OCI-LY3 (cell line): ENCODE measurements at regions not wholly inside any gene's neighbourhood (a gene's known extent, or its start where the extent isn't known, plus 50 kb on each side); places are given as distances from the start of the nearest gene placed in this dataset.

Experiments used
- H2AFZ ChIP-seq: fragments of 200-600, 300-600 bp; shearing (Covaris generic); 2 replicates; pipeline ENCODE4 v1.6.0; 2014; ENCODE audit warnings: antibody characterized with exemption, low read depth, low read length
- H3K27ac ChIP-seq: fragments of 200-600, 300-600 bp; sonication (generic); 2 replicates; pipeline ENCODE4 v1.5.1; 2014; ENCODE audit warnings: mild to moderate bottlenecking, low read length, moderate library complexity, mixed read lengths
- H3K27me3 ChIP-seq: fragments of 200-600, 300-600 bp; sonication (generic); 2 replicates; pipeline ENCODE4 v1.6.1; 2014; ENCODE audit warnings: low read depth, low read length, mixed read lengths
- H3K36me3 ChIP-seq: fragments of 200-600, 300-600 bp; sonication (generic); replicated peaks from 2 replicates; pipeline ENCODE3; 2014; ENCODE audit warnings: low read depth, low read length, mixed read lengths
- H3K4me1 ChIP-seq: fragments of 300-600, 200-600 bp; sonication (generic); 2 replicates; pipeline ENCODE4 v1.6.1; 2014; ENCODE audit warnings: low read length, mixed read lengths
- H3K4me2 ChIP-seq: fragments of 200-600, 300-600 bp; sonication (generic); 2 replicates; pipeline ENCODE4 v1.6.1; 2014; ENCODE audit warnings: low read length, mixed read lengths
- H3K4me3 ChIP-seq: fragments of 300-600, 200-600 bp; sonication (generic); 2 replicates; pipeline ENCODE4 v1.5.1; 2014; ENCODE audit warnings: antibody characterized with exemption, mild to moderate bottlenecking, low read length, moderate library complexity
- H3K79me2 ChIP-seq: fragments of 300-600, 200-600 bp; shearing (Covaris generic); 2 replicates; pipeline ENCODE4 v1.6.1; 2014; ENCODE audit warnings: mild to moderate bottlenecking, low read length, mixed read lengths
- H3K9ac ChIP-seq: fragments of 300-600, 200-600 bp; shearing (Covaris generic); 2 replicates; pipeline ENCODE4 v1.6.0; 2014; ENCODE audit warnings: mild to moderate bottlenecking, low read length, moderate library complexity
- H3K9me3 ChIP-seq: fragments of 200-600, 300-600 bp; shearing (Covaris generic); 2 replicates; pipeline ENCODE4 v1.6.1; 2014; ENCODE audit warnings: low read length, mixed read lengths; ENCODE audit not compliant: insufficient read depth
- H4K20me1 ChIP-seq: fragments of 200-600, 300-600 bp; sonication (generic); 2 replicates; pipeline ENCODE4 v1.6.1; 2016; ENCODE audit warnings: low read length, mixed read lengths; ENCODE audit not compliant: insufficient read depth
- CTCF ChIP-seq: fragments of 200-600, 300-600 bp; sonication (generic); IDR thresholded peaks from 2 replicates; pipeline ENCODE4 v1.5.1; 2014; ENCODE audit warnings: antibody characterized with exemption, low read length, low read depth
- EZH2phosphoT487 ChIP-seq: fragments of 200-600 bp; shearing (Covaris generic); IDR thresholded peaks from 2 replicates; pipeline ENCODE4 v1.6.1; 2018; ENCODE audit warnings: antibody characterized with exemption, mixed run types, low read depth

DNA sequence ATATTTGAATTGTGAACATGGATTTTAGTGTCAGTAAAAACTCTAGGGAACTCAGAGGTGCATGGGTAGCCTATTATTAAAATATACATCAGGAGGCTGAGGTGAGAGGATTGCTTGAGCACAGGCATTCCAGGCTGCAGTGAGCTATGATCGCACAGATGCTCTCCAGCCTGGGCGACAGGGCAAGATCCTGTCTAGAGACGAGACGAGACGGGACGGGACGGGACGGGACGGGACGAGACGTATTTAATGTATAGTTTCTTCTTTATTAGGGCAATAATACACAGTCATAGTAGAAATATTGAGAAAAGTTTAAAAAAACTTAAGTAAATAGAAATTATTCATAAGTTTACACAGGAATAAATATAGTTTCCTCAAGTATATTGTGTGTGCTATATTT, 89.3 kb downstream of the DIPK2A start:
- H4K20me1 ChIP-seq: no peaks in the 10 kb centered on the region
- H3K4me3 ChIP-seq: no peak overlapping the region
- no peak overlapping the region for H3K27ac ChIP-seq
- peaks cover 2% of the 10 kb centered on the region; the same call in 1 of the 2 replicates for H3K79me2 ChIP-seq
- no peaks in the 10 kb centered on the region for H3K36me3 ChIP-seq
- no peak overlapping the region for H2AFZ ChIP-seq
- no peaks in the 10 kb centered on the region for H3K9me3 ChIP-seq
- H3K9ac ChIP-seq: no peak overlapping the region
- peaks cover 38% of the 10 kb centered on the region for H3K4me1 ChIP-seq
- TF ChIP-seq EZH2phosphoT487 (no peak), CTCF (no peak)
- no peak overlapping the region for H3K4me2 ChIP-seq
- H3K27me3 ChIP-seq: no peaks in the 10 kb centered on the region

GRCh38 chr3:144063306-144063705, 91.7 kb downstream of the DIPK2A start:
- peaks cover 2% of the 10 kb centered on the region; the same call in 1 of the 2 replicates for H3K79me2 ChIP-seq
- no peaks in the 10 kb centered on the region for H3K9me3 ChIP-seq
- no peak overlapping the region for H3K9ac ChIP-seq
- H3K27me3 ChIP-seq: no peaks in the 10 kb centered on the region
- H3K36me3 ChIP-seq: no peaks in the 10 kb centered on the region
- H2AFZ ChIP-seq: no peak overlapping the region
- H4K20me1 ChIP-seq: no peaks in the 10 kb centered on the region
- no peak overlapping the region for H3K27ac ChIP-seq
- no peak overlapping the region for H3K4me2 ChIP-seq
- no peak overlapping the region for H3K4me3 ChIP-seq
- peaks cover 20% of the 10 kb centered on the region for H3K4me1 ChIP-seq
- TF ChIP-seq CTCF (no peak), EZH2phosphoT487 (no peak)

DNA sequence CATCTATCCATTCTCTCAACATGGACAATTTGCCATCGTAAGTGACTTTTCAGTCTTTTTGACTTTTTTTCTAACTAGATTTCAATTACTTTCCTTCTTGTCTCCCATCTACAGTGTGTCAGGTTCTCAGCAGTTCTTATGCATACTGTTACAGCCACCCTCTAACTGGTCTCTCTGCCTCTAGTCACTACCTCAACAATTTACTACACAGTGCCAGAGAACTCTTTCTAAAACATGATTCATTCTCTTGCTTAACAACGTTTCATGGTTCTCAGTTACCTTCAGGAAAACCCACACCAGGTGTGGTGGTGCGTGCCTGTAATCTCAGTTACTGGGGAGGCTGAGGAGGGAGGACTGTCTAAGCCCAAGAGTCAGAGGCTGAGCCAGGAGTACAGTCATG, 95.4 kb downstream of the DIPK2A start:
- H4K20me1 ChIP-seq: no peaks in the 10 kb centered on the region
- H2AFZ ChIP-seq: no peak overlapping the region
- H3K9me3 ChIP-seq: 0 out of 2 replicates have a peak, but pooled peaks cover 4% of the 10 kb centered on the region
- H3K36me3 ChIP-seq: peaks cover 6% of the 10 kb centered on the region
- TF ChIP-seq CTCF: no peak
- no peak for TF ChIP-seq EZH2phosphoT487
- H3K27ac ChIP-seq: no peak overlapping the region
- H3K9ac ChIP-seq: no peak overlapping the region
- no peak overlapping the region for H3K4me2 ChIP-seq
- no peaks in the 10 kb centered on the region for H3K4me1 ChIP-seq
- no peaks in the 10 kb centered on the region; the same call in 1 of the 2 replicates for H3K79me2 ChIP-seq
- no peak overlapping the region for H3K4me3 ChIP-seq
- no peaks in the 10 kb centered on the region for H3K27me3 ChIP-seq

DNA sequence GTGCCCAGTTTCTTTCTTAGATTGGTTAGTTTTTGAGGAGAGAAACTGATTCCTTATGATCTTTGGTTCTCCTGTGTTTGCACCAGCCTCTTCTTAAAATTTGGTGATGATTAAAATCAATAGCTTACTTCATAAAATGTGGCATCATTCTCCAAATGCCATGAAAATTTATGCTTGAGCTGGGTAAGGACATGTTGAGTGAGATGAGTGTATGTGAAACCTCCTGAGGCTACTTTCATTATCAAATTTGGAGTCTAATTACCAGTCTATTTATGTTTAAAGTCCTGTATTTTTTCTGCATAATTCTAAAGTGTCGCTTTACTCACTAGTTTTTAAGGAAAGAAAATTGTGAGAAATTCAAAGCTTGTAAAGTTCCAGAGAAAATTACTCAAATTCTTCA, 102.1 kb downstream of the DIPK2A start:
- TF ChIP-seq CTCF (no peak), EZH2phosphoT487 (no peak)
- Histone ChIP-seq H3K9ac (no peak overlapping the region), H2AFZ (no peak overlapping the region), H3K36me3 (peaks cover 6% of the 10 kb centered on the region), H3K4me2 (peak overlapping the region; percentile 17; the same call in 1 of the 2 replicates), H4K20me1 (no peaks in the 10 kb centered on the region), H3K9me3 (0 out of 2 replicates have a peak, but pooled peaks cover 4% of the 10 kb centered on the region), H3K27me3 (no peaks in the 10 kb centered on the region), H3K4me1 (peaks cover 13% of the 10 kb centered on the region), H3K4me3 (no peak overlapping the region), H3K27ac (no peak overlapping the region), H3K79me2 (no peaks in the 10 kb centered on the region)
